Neuronal stem cell (in vitro differentiated cells): ENCODE measurements at regions not wholly inside any gene's neighbourhood (a gene's known extent, or its start where the extent isn't known, plus 50 kb on each side); places are given as distances from the start of the nearest gene placed in this dataset.

Experiments
- DNase-seq: peaks from one replicate; pipeline ENCODE4 v3.0.0-alpha.2; 2013; ENCODE audit warnings: low spot score
- H2AFZ ChIP-seq: one replicate; pipeline ENCODE4 v1.6.1; 2013; ENCODE audit warnings: mild to moderate bottlenecking, low read length, inconsistent platforms
- H2AK5ac ChIP-seq: 2 replicates; pipeline ENCODE4 v1.6.1; 2013; ENCODE audit warnings: low read depth, mild to moderate bottlenecking, inconsistent platforms, low read length, moderate library complexity, mixed read lengths
- H2BK120ac ChIP-seq: 2 replicates; pipeline ENCODE4 v1.6.1; 2013; ENCODE audit warnings: low read depth, mild to moderate bottlenecking, inconsistent platforms, low read length, moderate library complexity, mixed read lengths
- H2BK12ac ChIP-seq: one replicate; pipeline ENCODE4 v1.6.1; 2013; ENCODE audit warnings: low read length, inconsistent platforms
- H2BK15ac ChIP-seq: 2 replicates; pipeline ENCODE4 v1.6.1; 2013; ENCODE audit warnings: mild to moderate bottlenecking, low read length, inconsistent platforms, mixed read lengths
- H2BK5ac ChIP-seq: one replicate; pipeline ENCODE4 v1.6.1; 2013; ENCODE audit warnings: inconsistent platforms, mild to moderate bottlenecking, low read length, moderate library complexity
- H3K14ac ChIP-seq: one replicate; pipeline ENCODE4 v1.6.1; 2013; ENCODE audit warnings: low read length, inconsistent platforms
- H3K18ac ChIP-seq: 2 replicates; pipeline ENCODE4 v1.6.1; 2013; ENCODE audit warnings: low read length, inconsistent platforms
- H3K23ac ChIP-seq: 2 replicates; pipeline ENCODE4 v1.6.1; 2013; ENCODE audit warnings: low read depth, mild to moderate bottlenecking, mixed read lengths, low read length, inconsistent platforms; ENCODE audit not compliant: poor library complexity
- H3K27ac ChIP-seq: replicated peaks from 3 replicates; pipeline ENCODE4 v1.5.1; 2013; ENCODE audit warnings: low read length, inconsistent platforms
- H3K27me3 ChIP-seq, 3 experiments: 2 replicates each; pipeline ENCODE4 v1.6.1; 2013; ENCODE audit warnings: low read length in 3 of 3, mild to moderate bottlenecking in 2 of 3, inconsistent platforms in 1 of 3, low read depth in 1 of 3, mixed read lengths in 1 of 3, moderate library complexity in 1 of 3; ENCODE audit not compliant: control insufficient read depth in 3 of 3, insufficient read depth in 3 of 3
- H3K36me3 ChIP-seq, 2 donors: replicated peaks in 1 of 2; 2 replicates each; pipeline ENCODE4 v1.6.1; 2013; ENCODE audit warnings: low read length in 2 of 2; ENCODE audit not compliant: control insufficient read depth in 2 of 2, insufficient read depth in 2 of 2
- H3K4ac ChIP-seq: 2 replicates; pipeline ENCODE4 v1.6.1; 2013; ENCODE audit warnings: inconsistent platforms, mild to moderate bottlenecking, low read length, moderate library complexity
- H3K4me1 ChIP-seq, 2 donors: 1 replicate in 1 of 2; 2 replicates in 1 of 2; pipeline ENCODE4 v1.6.1; 2013; ENCODE audit warnings: low read length in 2 of 2, low read depth in 1 of 2; ENCODE audit not compliant: control insufficient read depth in 2 of 2, insufficient read depth in 1 of 2
- H3K4me2 ChIP-seq: one replicate; pipeline ENCODE4 v1.6.1; 2013; ENCODE audit warnings: mild to moderate bottlenecking, low read length, inconsistent platforms; ENCODE audit not compliant: insufficient read depth, poor library complexity, severe bottlenecking
- H3K4me3 ChIP-seq, 2 donors: 2 replicates each; pipeline ENCODE4 v1.5.1; 2013; ENCODE audit warnings: low read length in 2 of 2, mild to moderate bottlenecking in 2 of 2, inconsistent platforms in 1 of 2, moderate library complexity in 1 of 2
- H3K79me1 ChIP-seq: one replicate; pipeline ENCODE4 v1.6.1; 2013; ENCODE audit warnings: low read depth, mild to moderate bottlenecking, inconsistent platforms, low read length, moderate library complexity
- H3K9ac ChIP-seq: one replicate; pipeline ENCODE4 v1.6.1; 2013; ENCODE audit warnings: mild to moderate bottlenecking, low read depth, low read length, inconsistent platforms; ENCODE audit not compliant: poor library complexity
- H3K9me3 ChIP-seq, 2 donors: replicated peaks in 1 of 2; 2 replicates each; pipeline versions ENCODE3 to v1.6.1; 2013; ENCODE audit warnings: low read length in 2 of 2, mild to moderate bottlenecking in 2 of 2, inconsistent platforms in 1 of 2, low read depth in 1 of 2, mixed read lengths in 1 of 2, moderate library complexity in 1 of 2; ENCODE audit not compliant: control insufficient read depth in 2 of 2, insufficient read depth in 1 of 2
- H4K8ac ChIP-seq: one replicate; pipeline ENCODE4 v1.6.1; 2013; ENCODE audit warnings: low read depth, mild to moderate bottlenecking, inconsistent platforms, low read length, moderate library complexity
- H4K91ac ChIP-seq: one replicate; pipeline ENCODE4 v1.6.1; 2013; ENCODE audit warnings: low read length, low read depth, mild to moderate bottlenecking, inconsistent platforms; ENCODE audit not compliant: poor library complexity
- WGBS, 2 donors: extraction: QIAGEN DNeasy Blood & Tissue Kit; methylation state at CpG; one replicate each; pipeline ENCODE4 v1.1.7; 2013; ENCODE audit warnings: missing lambda C conversion rate in 2 of 2, mixed read lengths in 1 of 2; ENCODE audit not compliant: insufficient read length in 2 of 2, insufficient replicate concordance in 1 of 2; ENCODE audit errors: extremely low coverage in 2 of 2; 5-methylcytosine and 5-hydroxymethylcytosine counted together

- Histone ChIP-seq H3K4ac (no peak overlapping the region), H3K4me2 (no peak overlapping the region), H2BK12ac (no peak overlapping the region), H2BK120ac (no peak overlapping the region), H4K8ac (no peak overlapping the region), H3K27ac (no peak overlapping the region), H3K79me1 (no peaks in the 10 kb centered on the region), H3K4me1 (no peaks in the 10 kb centered on the region), H2AK5ac (no peak overlapping the region), H3K9ac (no peak overlapping the region), H2BK5ac (no peak overlapping the region), H3K27me3 (peaks cover 0 to 25% (median 0%) of the 10 kb centered on the region in 3 experiments), H3K4me3 (no peak overlapping the region), H3K14ac (no peak overlapping the region), H3K36me3 (no peaks in the 10 kb centered on the region), H3K23ac (no peak overlapping the region), H3K18ac (no peak overlapping the region), H4K91ac (no peak overlapping the region), H2AFZ (no peak overlapping the region), H2BK15ac (no peak overlapping the region), H3K9me3 (no peaks in the 10 kb centered on the region)
- no CpG with 5 or more reads among the region's 1 CpG for WGBS, 2 donors
- no peak for DNase-seq
Observed at GRCh38 chr11:76728227-76728626, 54.9 kb upstream of the TSKU start.

- Histone ChIP-seq H2AK5ac (no peak overlapping the region), H3K4me2 (no peak overlapping the region), H2BK120ac (no peak overlapping the region), H4K91ac (no peak overlapping the region), H3K18ac (no peak overlapping the region), H2BK15ac (no peak overlapping the region), H3K79me1 (no peaks in the 10 kb centered on the region), H3K9ac (no peak overlapping the region), H3K27me3 (peaks cover 0 to 21% (median 0%) of the 10 kb centered on the region in 3 experiments), H3K36me3 (no peaks in the 10 kb centered on the region), H3K14ac (no peak overlapping the region), H3K23ac (no peak overlapping the region), H2AFZ (no peak overlapping the region), H4K8ac (no peak overlapping the region), H2BK5ac (no peak overlapping the region), H3K4me3 (no peak overlapping the region), H3K9me3 (no peaks in the 10 kb centered on the region), H3K27ac (no peak overlapping the region), H3K4ac (no peak overlapping the region), H2BK12ac (no peak overlapping the region), H3K4me1 (no peaks in the 10 kb centered on the region)
- DNase-seq = no peak
- WGBS, 2 donors = no CpG with 5 or more reads among the region's 1 CpG
Observed at GRCh38 chr11:76728778-76729177, 54.4 kb upstream of the TSKU start.

GRCh38 chr11:76729214-76729613 is 53.9 kb upstream of the TSKU start:
- H4K8ac ChIP-seq = no peak overlapping the region
- no peak overlapping the region for H3K27ac ChIP-seq
- H3K4me2 ChIP-seq = no peak overlapping the region
- H2BK120ac ChIP-seq = no peak overlapping the region
- H3K4me1 ChIP-seq = no peaks in the 10 kb centered on the region
- no peaks in the 10 kb centered on the region for H3K9me3 ChIP-seq
- no peak overlapping the region for H2AFZ ChIP-seq
- H3K79me1 ChIP-seq = no peaks in the 10 kb centered on the region
- H3K14ac ChIP-seq = no peak overlapping the region
- H3K23ac ChIP-seq = no peak overlapping the region
- H3K18ac ChIP-seq = no peak overlapping the region
- H2BK5ac ChIP-seq = no peak overlapping the region
- H2BK15ac ChIP-seq = no peak overlapping the region
- peaks cover 0 to 21% (median 0%) of the 10 kb centered on the region in 3 experiments for H3K27me3 ChIP-seq
- no peak overlapping the region for H4K91ac ChIP-seq
- no peak for DNase-seq
- no peak overlapping the region for H3K4me3 ChIP-seq
- H3K9ac ChIP-seq = no peak overlapping the region
- WGBS, 2 donors = no CpG with 5 or more reads among the region's 1 CpG
- H2AK5ac ChIP-seq = no peak overlapping the region
- no peak overlapping the region for H2BK12ac ChIP-seq
- H3K4ac ChIP-seq = no peak overlapping the region
- no peaks in the 10 kb centered on the region for H3K36me3 ChIP-seq

- no peaks in the 10 kb centered on the region for H3K79me1 ChIP-seq
- H3K4ac ChIP-seq = no peak overlapping the region
- H3K27ac ChIP-seq = no peak overlapping the region
- H3K4me3 ChIP-seq = no peak overlapping the region
- no peak overlapping the region for H3K4me2 ChIP-seq
- H2BK15ac ChIP-seq = no peak overlapping the region
- no peak overlapping the region for H2AFZ ChIP-seq
- no peak overlapping the region for H3K23ac ChIP-seq
- no peak for DNase-seq
- H2BK12ac ChIP-seq = peak overlapping the region; percentile 48
- H2BK120ac ChIP-seq = no peak overlapping the region
- no peak overlapping the region for H2BK5ac ChIP-seq
- peaks cover 0 to 22% (median 0%) of the 10 kb centered on the region in 3 experiments for H3K27me3 ChIP-seq
- no peak overlapping the region for H3K14ac ChIP-seq
- no peak overlapping the region for H3K9ac ChIP-seq
- H3K36me3 ChIP-seq = no peaks in the 10 kb centered on the region
- WGBS, 2 donors = no CpG with 5 or more reads among the region's 6 CpGs
- H2AK5ac ChIP-seq = no peak overlapping the region
- H4K8ac ChIP-seq = no peak overlapping the region
- peaks cover 2 to 8% of the 10 kb centered on the region in 2 donors for H3K4me1 ChIP-seq
- H3K9me3 ChIP-seq = no peaks in the 10 kb centered on the region
- no peak overlapping the region for H3K18ac ChIP-seq
- H4K91ac ChIP-seq = no peak overlapping the region
Observed at GRCh38 chr11:76730887-76731565, 52.1 kb upstream of the TSKU start.
